DND-41 (cell line): ENCODE measurements at regions not wholly inside any gene's neighbourhood (a gene's known extent, or its start where the extent isn't known, plus 50 kb on each side); places are given as distances from the start of the nearest gene placed in this dataset.
"Not testable (repeated sequence)": the region's sequence is repeated elsewhere in the genome, so short reads cannot be mapped to it uniquely, and the experiment has no call there.

Experiments
- ATAC-seq: fragments of 200-7000 bp; cut with Tn5 transposase; 3 replicates; pipeline ENCODE4 v1.9.1; 2021; ENCODE audit warnings: low read depth; ENCODE audit not compliant: insufficient read depth
- DNase-seq: peaks from one replicate; pipeline ENCODE4 v3.0.0-alpha.2; 2020
- H2AFZ ChIP-seq: 2 replicates; pipeline ENCODE4 v1.6.0; 2012; ENCODE audit warnings: low read depth, low read length
- H3K27ac ChIP-seq: 2 replicates; pipeline ENCODE4 v1.5.1; 2012; ENCODE audit warnings: low read length, inconsistent platforms
- H3K27me3 ChIP-seq: fragments of 200-600 bp; sonication (generic); 2 replicates; pipeline ENCODE4 v1.6.0; 2012; ENCODE audit warnings: low read length, mild to moderate bottlenecking, inconsistent platforms; ENCODE audit not compliant: insufficient read depth, poor library complexity
- H3K36me3 ChIP-seq: 2 replicates; pipeline ENCODE4 v1.5.1; 2012; ENCODE audit warnings: low read length, inconsistent platforms; ENCODE audit not compliant: insufficient read depth
- H3K4me1 ChIP-seq: 2 replicates; pipeline ENCODE4 v1.5.1; 2012; ENCODE audit warnings: mild to moderate bottlenecking, low read length; ENCODE audit not compliant: insufficient read depth
- H3K4me2 ChIP-seq: 2 replicates; pipeline ENCODE4 v1.6.0; 2012; ENCODE audit warnings: mild to moderate bottlenecking, moderate library complexity, low read length, inconsistent platforms; ENCODE audit not compliant: insufficient read depth
- H3K4me3 ChIP-seq, 2 experiments: fragments of 200-600 bp in 1 of 2; shearing (Covaris generic) in 1 of 2; 2 replicates each; pipeline ENCODE4 v1.5.1; 2012 to 2016; ENCODE audit warnings: inconsistent platforms in 2 of 2, low read length in 2 of 2, mild to moderate bottlenecking in 2 of 2, low read depth in 1 of 2, moderate library complexity in 1 of 2
- H3K79me2 ChIP-seq: 2 replicates; pipeline ENCODE4 v1.6.0; 2012; ENCODE audit warnings: low read length, inconsistent platforms; ENCODE audit not compliant: insufficient read depth
- H3K9ac ChIP-seq: 2 replicates; pipeline ENCODE4 v1.6.0; 2012; ENCODE audit warnings: low read depth, mild to moderate bottlenecking, inconsistent platforms, low read length, moderate library complexity
- H3K9me3 ChIP-seq: 2 replicates; pipeline ENCODE4 v1.5.1; 2012; ENCODE audit warnings: low read length, moderate library complexity, mild to moderate bottlenecking, inconsistent platforms; ENCODE audit not compliant: insufficient read depth, severe bottlenecking
- H4K20me1 ChIP-seq: 2 replicates; pipeline ENCODE4 v1.6.0; 2012; ENCODE audit warnings: low read length; ENCODE audit not compliant: insufficient read depth
- CTCF ChIP-seq: IDR thresholded peaks from 2 replicates; pipeline ENCODE4 v1.5.1; 2012; ENCODE audit warnings: borderline replicate concordance, low read length, moderate library complexity, mild to moderate bottlenecking; ENCODE audit not compliant: poor library complexity, severe bottlenecking; ENCODE audit errors: extremely low read depth
- EZH2 ChIP-seq: IDR thresholded peaks from 3 replicates; pipeline ENCODE4 v1.6.1; 2012; ENCODE audit warnings: borderline replicate concordance, low read depth, mild to moderate bottlenecking, moderate library complexity, low read length, inconsistent platforms; ENCODE audit not compliant: severe bottlenecking

GRCh38 chr2:8249769-8250168 is 432.1 kb upstream of the ID2 start:
- ATAC-seq (no peak), DNase-seq (no peak)
- H3K36me3 ChIP-seq: no peaks in the 10 kb centered on the region
- H3K27me3 ChIP-seq: no peaks in the 10 kb centered on the region
- H3K79me2 ChIP-seq: no peaks in the 10 kb centered on the region
- no peak overlapping the region for H3K4me2 ChIP-seq
- H3K9me3 ChIP-seq: peaks cover 27% of the 10 kb centered on the region
- peaks cover 12% of the 10 kb centered on the region for H3K4me1 ChIP-seq
- TF ChIP-seq EZH2: no peak
- TF ChIP-seq CTCF: no peak
- no peaks in the 10 kb centered on the region for H4K20me1 ChIP-seq
- no peak overlapping the region for H2AFZ ChIP-seq
- H3K4me3 ChIP-seq: no peak overlapping the region
- H3K27ac ChIP-seq: no peak overlapping the region
- H3K9ac ChIP-seq: no peak overlapping the region

DNA sequence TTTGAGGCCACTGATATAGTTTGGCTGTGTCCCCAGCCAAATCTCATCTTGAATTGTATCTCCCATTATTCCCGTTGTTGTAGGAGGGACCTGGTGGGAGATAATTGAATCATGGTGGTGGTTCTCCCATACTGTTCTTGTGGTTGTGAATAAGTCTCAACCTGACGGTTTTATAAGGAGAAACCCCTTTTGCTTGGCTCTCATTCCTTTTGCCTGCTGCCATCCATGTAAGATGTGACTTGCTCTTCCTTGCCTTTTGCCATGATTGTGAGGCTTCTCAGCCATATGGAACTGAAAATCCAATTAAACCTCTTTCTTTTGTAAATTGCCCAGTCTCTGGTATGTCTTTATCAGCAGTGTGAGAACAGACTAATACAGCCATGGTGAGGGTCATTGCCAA is 431.6 kb upstream of the ID2 start:
- H3K36me3 ChIP-seq, H4K20me1 ChIP-seq, H3K27me3 ChIP-seq, H3K4me3 ChIP-seq, H3K79me2 ChIP-seq, H3K9ac ChIP-seq, ATAC-seq, DNase-seq, H2AFZ ChIP-seq, H3K4me2 ChIP-seq, H3K27ac ChIP-seq: not testable (repeated sequence)
- Histone ChIP-seq H3K4me1 (peaks cover 17% of the 10 kb centered on the region), H3K9me3 (peaks cover 25% of the 10 kb centered on the region)

DNA sequence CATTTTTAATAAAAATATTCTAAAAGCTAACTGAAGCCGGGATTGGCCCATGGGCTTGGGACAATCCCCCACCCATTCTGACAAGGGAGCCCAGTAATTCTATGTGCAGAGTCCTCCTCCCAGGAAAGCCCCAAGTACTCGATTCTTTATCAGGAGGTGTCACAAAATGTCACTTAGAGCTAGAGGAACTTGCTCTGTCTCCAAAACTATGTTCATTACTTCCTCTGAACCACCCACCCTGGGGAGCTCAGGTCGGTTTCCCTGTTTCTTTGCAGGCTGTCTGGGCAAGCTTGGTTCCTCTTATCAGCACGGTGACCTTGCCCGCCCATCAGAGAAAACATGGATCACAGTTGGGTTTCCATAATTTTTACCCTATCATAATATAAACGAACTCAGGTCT is 430.6 kb upstream of the ID2 start:
- peaks cover 19% of the 10 kb centered on the region for H3K4me1 ChIP-seq

GRCh38 chr2:8251856-8252255 is 430.0 kb upstream of the ID2 start:
- Histone ChIP-seq H3K4me1 (peaks cover 19% of the 10 kb centered on the region), H3K27ac (no peak overlapping the region)

More for the DNA sequence above, 430.6 kb upstream of the ID2 start:
- no peak overlapping the region for H3K27ac ChIP-seq
- no peak overlapping the region for H3K9ac ChIP-seq
- no peak overlapping the region for H3K4me2 ChIP-seq
- DNase-seq: no peak
- peaks cover 16% of the 10 kb centered on the region for H3K9me3 ChIP-seq
- no peaks in the 10 kb centered on the region for H3K79me2 ChIP-seq
- H2AFZ ChIP-seq: no peak overlapping the region
- no peaks in the 10 kb centered on the region for H3K36me3 ChIP-seq
- no peaks in the 10 kb centered on the region for H3K27me3 ChIP-seq
- no peak for ATAC-seq
- no peak for TF ChIP-seq EZH2
- no peak for TF ChIP-seq CTCF
- H3K4me3 ChIP-seq: no peak overlapping the region
- no peaks in the 10 kb centered on the region for H4K20me1 ChIP-seq

More at GRCh38 chr2:8251856-8252255, 430.0 kb upstream of the ID2 start:
- ATAC-seq (no peak), DNase-seq (no peak)
- peaks cover 14% of the 10 kb centered on the region for H3K9me3 ChIP-seq
- no peaks in the 10 kb centered on the region for H4K20me1 ChIP-seq
- TF ChIP-seq EZH2 (no peak), CTCF (no peak)
- no peaks in the 10 kb centered on the region for H3K27me3 ChIP-seq
- H2AFZ ChIP-seq: no peak overlapping the region
- no peaks in the 10 kb centered on the region for H3K79me2 ChIP-seq
- H3K4me2 ChIP-seq: no peak overlapping the region
- H3K4me3 ChIP-seq: no peak overlapping the region
- H3K36me3 ChIP-seq: no peaks in the 10 kb centered on the region
- no peak overlapping the region for H3K9ac ChIP-seq
